Mesenchymal stem cell (in vitro differentiated cells and primary cell): ENCODE measurements at regions not wholly inside any gene's neighbourhood (a gene's known extent, or its start where the extent isn't known, plus 50 kb on each side); places are given as distances from the start of the nearest gene placed in this dataset.
A peak's percentile ranks its signal among the peaks of the same experiment; 100 is the strongest.

ENCODE experiments used
- DNase-seq: peaks from one replicate; pipeline ENCODE4 v3.0.0-alpha.2; 2013
- H2AFZ ChIP-seq: one replicate; pipeline ENCODE4 v1.6.1; 2013; ENCODE audit warnings: low read depth, mild to moderate bottlenecking, control low read depth, inconsistent platforms, low read length, moderate library complexity
- H2AK5ac ChIP-seq: 2 replicates; pipeline ENCODE4 v1.6.1; 2013; ENCODE audit warnings: low read length, moderate library complexity, mild to moderate bottlenecking, inconsistent platforms; ENCODE audit not compliant: severe bottlenecking
- H2BK120ac ChIP-seq: one replicate; pipeline ENCODE4 v1.6.1; 2013; ENCODE audit warnings: low read depth, mild to moderate bottlenecking, inconsistent platforms, low read length, moderate library complexity
- H2BK12ac ChIP-seq, 2 experiments: one replicate each; pipeline ENCODE4 v1.6.1; 2013; ENCODE audit warnings: inconsistent platforms in 2 of 2, low read length in 2 of 2, mild to moderate bottlenecking in 2 of 2, moderate library complexity in 2 of 2, control low read depth in 1 of 2
- H2BK15ac ChIP-seq: one replicate; pipeline ENCODE4 v1.6.1; 2013; ENCODE audit warnings: mild to moderate bottlenecking, low read depth, inconsistent platforms; ENCODE audit not compliant: poor library complexity, severe bottlenecking
- H2BK5ac ChIP-seq: 2 replicates; pipeline ENCODE4 v1.6.1; 2013; ENCODE audit warnings: low read depth, mild to moderate bottlenecking, low read length, control low read depth, inconsistent platforms; ENCODE audit not compliant: poor library complexity, severe bottlenecking
- H3K14ac ChIP-seq, 2 experiments: one replicate each; pipeline ENCODE4 v1.6.1; 2013; ENCODE audit warnings: inconsistent platforms in 2 of 2, low read length in 2 of 2, control low read depth in 1 of 2, mild to moderate bottlenecking in 1 of 2, moderate library complexity in 1 of 2
- H3K18ac ChIP-seq, 2 experiments: one replicate each; pipeline ENCODE4 v1.6.1; 2013; ENCODE audit warnings: inconsistent platforms in 2 of 2, low read length in 2 of 2, control low read depth in 1 of 2, low read depth in 1 of 2, mild to moderate bottlenecking in 1 of 2
- H3K23ac ChIP-seq, 2 experiments: one replicate each; pipeline ENCODE4 v1.6.1; 2013; ENCODE audit warnings: inconsistent platforms in 2 of 2, low read length in 2 of 2, mild to moderate bottlenecking in 2 of 2, moderate library complexity in 2 of 2, control low read depth in 1 of 2
- H3K27ac ChIP-seq: 2 replicates; pipeline ENCODE4 v1.5.1; 2013; ENCODE audit warnings: mild to moderate bottlenecking, moderate library complexity, low read length, control low read depth, inconsistent platforms; ENCODE audit not compliant: poor library complexity, severe bottlenecking
- H3K27me3 ChIP-seq, 2 experiments: 2 replicates each; pipeline versions ENCODE4 v1.6.1 to v1.7.0; 2013; ENCODE audit warnings: low read length in 2 of 2, mild to moderate bottlenecking in 2 of 2, moderate library complexity in 2 of 2, control low read depth in 1 of 2, inconsistent platforms in 1 of 2; ENCODE audit not compliant: control insufficient read depth in 1 of 2, insufficient read depth in 1 of 2
- H3K36me3 ChIP-seq, 2 experiments: 2 replicates each; pipeline versions ENCODE4 v1.6.1 to v1.7.0; 2013; ENCODE audit warnings: low read length in 2 of 2, control low read depth in 1 of 2, inconsistent platforms in 1 of 2, low read depth in 1 of 2, mild to moderate bottlenecking in 1 of 2; ENCODE audit not compliant: insufficient read depth in 2 of 2, control insufficient read depth in 1 of 2
- H3K4ac ChIP-seq, 2 experiments: one replicate each; pipeline ENCODE4 v1.6.1; 2013; ENCODE audit warnings: inconsistent platforms in 2 of 2, low read length in 2 of 2, mild to moderate bottlenecking in 2 of 2, moderate library complexity in 2 of 2, control low read depth in 1 of 2, low read depth in 1 of 2
- H3K4me1 ChIP-seq: 2 replicates; pipeline ENCODE4 v1.6.1; 2013; ENCODE audit warnings: low read depth, low read length, control low read depth; ENCODE audit not compliant: control insufficient read depth, insufficient read depth
- H3K4me2 ChIP-seq: 2 replicates; pipeline ENCODE4 v1.6.1; 2013; ENCODE audit warnings: low read length, mild to moderate bottlenecking, inconsistent platforms; ENCODE audit not compliant: poor library complexity, severe bottlenecking
- H3K4me3 ChIP-seq, 2 experiments: 2 replicates each; pipeline versions ENCODE4 v1.5.1 to v1.7.0; 2013; ENCODE audit warnings: low read length in 2 of 2, mild to moderate bottlenecking in 2 of 2, control low read depth in 1 of 2, low read depth in 1 of 2; ENCODE audit not compliant: insufficient read depth in 1 of 2
- H3K79me1 ChIP-seq: replicated peaks from 2 replicates; pipeline ENCODE4 v1.6.1; 2013; ENCODE audit warnings: mild to moderate bottlenecking, control low read depth, low read length, inconsistent platforms; ENCODE audit not compliant: poor library complexity, severe bottlenecking
- H3K9ac ChIP-seq: 2 replicates; pipeline ENCODE4 v1.7.0; 2013; ENCODE audit warnings: mild to moderate bottlenecking, low read length, moderate library complexity
- H3K9me3 ChIP-seq: 2 replicates; pipeline ENCODE4 v1.7.0; 2013; ENCODE audit warnings: mild to moderate bottlenecking, low read length; ENCODE audit not compliant: control insufficient read depth
- H4K8ac ChIP-seq: one replicate; pipeline ENCODE4 v1.6.1; 2013; ENCODE audit warnings: inconsistent platforms, mild to moderate bottlenecking, low read length, moderate library complexity
- H4K91ac ChIP-seq: one replicate; pipeline ENCODE4 v1.6.1; 2013; ENCODE audit warnings: mild to moderate bottlenecking, low read length, inconsistent platforms
- WGBS: methylation state at CpG from one replicate; pipeline ENCODE4 v1.1.7; 2013; ENCODE audit warnings: mixed read lengths; 5-methylcytosine and 5-hydroxymethylcytosine counted together

DNA sequence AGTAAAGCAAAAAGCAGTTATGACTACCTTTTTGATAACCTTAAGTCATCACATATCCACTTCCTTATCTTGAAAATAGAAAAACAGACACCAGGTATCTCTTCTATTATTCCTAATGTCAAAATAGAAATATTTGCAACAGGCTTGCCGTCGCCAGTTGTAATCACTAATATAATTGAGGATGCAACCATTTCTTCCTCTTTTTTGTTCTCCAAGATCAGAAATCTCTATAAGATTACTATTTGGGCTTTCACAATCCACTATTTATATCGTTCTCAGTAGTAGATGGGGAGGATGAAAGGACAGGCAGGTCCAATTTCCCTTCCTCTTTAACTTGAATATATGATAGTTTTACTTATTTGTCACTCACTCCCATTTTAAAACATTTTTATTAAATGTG lies 130.2 kb upstream of the HMGA2 start:
- H3K36me3 ChIP-seq: no peaks in the 10 kb centered on the region
- H3K9ac ChIP-seq: no peak overlapping the region

GRCh38 chr12:65695113-65695865 lies 129.0 kb upstream of the HMGA2 start:
- peak overlapping the region; percentile 29 for H4K91ac ChIP-seq
- WGBS: 6% methylated on average over 3 of the region's 4 CpGs
- no peak overlapping the region for H2BK120ac ChIP-seq
- no peak overlapping the region for H2AFZ ChIP-seq
- peak overlapping the region; percentile 83 for H2BK5ac ChIP-seq
- H3K9ac ChIP-seq: no peak overlapping the region
- peak overlapping the region; percentile 98 for H3K27ac ChIP-seq
- no peak overlapping the region for H3K23ac ChIP-seq
- peak overlapping the region in 1 of 2 experiments; percentile 68 for H2BK12ac ChIP-seq
- no peak overlapping the region for H2BK15ac ChIP-seq
- H4K8ac ChIP-seq: no peak overlapping the region
- H3K14ac ChIP-seq: no peak overlapping the region
- no peak overlapping the region for H3K4me3 ChIP-seq
- peak; percentile 99 for DNase-seq
- no peaks in the 10 kb centered on the region for H3K79me1 ChIP-seq
- peak overlapping the region in 1 of 2 experiments; percentile 78 for H3K18ac ChIP-seq
- H2AK5ac ChIP-seq: peak overlapping the region; percentile 88
- H3K4me1 ChIP-seq: peaks cover 3% of the 10 kb centered on the region
- no peaks in the 10 kb centered on the region for H3K36me3 ChIP-seq
- H3K4ac ChIP-seq: peak overlapping the region in 1 of 2 experiments; percentile 71
- no peaks in the 10 kb centered on the region for H3K27me3 ChIP-seq
- H3K4me2 ChIP-seq: peak overlapping the region; percentile 61
- H3K9me3 ChIP-seq: no peaks in the 10 kb centered on the region

More for the DNA sequence above, 130.2 kb upstream of the HMGA2 start:
- Histone ChIP-seq H3K23ac (no peak overlapping the region), H3K27ac (no peak overlapping the region), H3K9me3 (no peaks in the 10 kb centered on the region), H3K4me2 (no peak overlapping the region), H3K4me3 (no peak overlapping the region), H3K14ac (no peak overlapping the region), H2BK12ac (no peak overlapping the region), H2AK5ac (no peak overlapping the region), H4K8ac (no peak overlapping the region), H3K4ac (no peak overlapping the region), H2BK15ac (no peak overlapping the region), H3K4me1 (peaks cover 3% of the 10 kb centered on the region), H3K79me1 (no peaks in the 10 kb centered on the region), H2AFZ (no peak overlapping the region), H3K18ac (no peak overlapping the region), H4K91ac (no peak overlapping the region), H3K27me3 (no peaks in the 10 kb centered on the region), H2BK5ac (no peak overlapping the region), H2BK120ac (no peak overlapping the region)
- no peak for DNase-seq
- WGBS: 93% methylated on average over 2 of the region's 3 CpGs

GRCh38 chr12:65696227-65696626 lies 128.1 kb upstream of the HMGA2 start:
- peak overlapping the region; percentile 6 for H2AK5ac ChIP-seq
- peaks cover 3% of the 10 kb centered on the region for H3K4me1 ChIP-seq
- H3K4me3 ChIP-seq: no peak overlapping the region
- no peak overlapping the region for H3K9ac ChIP-seq
- H2BK15ac ChIP-seq: no peak overlapping the region
- H3K14ac ChIP-seq: no peak overlapping the region
- H4K91ac ChIP-seq: no peak overlapping the region
- H3K27me3 ChIP-seq: no peaks in the 10 kb centered on the region
- H3K18ac ChIP-seq: no peak overlapping the region
- H2AFZ ChIP-seq: no peak overlapping the region
- no peaks in the 10 kb centered on the region for H3K36me3 ChIP-seq
- no peak overlapping the region for H2BK12ac ChIP-seq
- no peak overlapping the region for H3K4me2 ChIP-seq
- H3K79me1 ChIP-seq: no peaks in the 10 kb centered on the region
- no peak overlapping the region for H2BK5ac ChIP-seq
- DNase-seq: peak; percentile 47
- H3K4ac ChIP-seq: no peak overlapping the region
- no peak overlapping the region for H3K23ac ChIP-seq
- H3K27ac ChIP-seq: peak overlapping the region; percentile 98
- no peaks in the 10 kb centered on the region for H3K9me3 ChIP-seq
- H2BK120ac ChIP-seq: no peak overlapping the region
- no peak overlapping the region for H4K8ac ChIP-seq

DNA sequence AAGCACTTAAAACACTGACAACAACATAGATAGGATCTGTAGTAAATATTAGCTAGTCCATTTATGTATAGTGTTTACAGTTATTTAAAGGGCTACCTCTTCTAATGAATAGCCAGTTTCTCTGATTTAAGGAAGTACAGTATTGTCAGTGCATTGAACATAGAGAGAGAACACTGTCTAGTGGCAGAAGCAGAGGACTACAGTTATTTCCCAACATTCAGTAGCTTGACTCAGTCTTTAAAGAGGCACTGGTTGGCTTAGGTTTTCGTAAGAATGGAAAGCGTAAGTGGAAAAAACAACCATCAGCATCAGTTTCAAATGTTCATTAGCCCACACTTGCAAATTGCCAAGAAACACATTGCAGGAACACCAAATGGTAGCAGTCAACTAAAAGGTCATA lies 125.0 kb upstream of the HMGA2 start:
- Histone ChIP-seq H3K79me1 (no peaks in the 10 kb centered on the region), H2BK120ac (no peak overlapping the region), H4K91ac (no peak overlapping the region), H3K4me3 (no peak overlapping the region), H3K27ac (no peak overlapping the region), H3K4me1 (peaks cover 3% of the 10 kb centered on the region), H2BK15ac (no peak overlapping the region), H3K9ac (peak overlapping the region; percentile 57), H2BK12ac (no peak overlapping the region), H4K8ac (no peak overlapping the region), H3K36me3 (no peaks in the 10 kb centered on the region), H2AK5ac (no peak overlapping the region), H3K9me3 (peaks cover 4% of the 10 kb centered on the region), H3K4me2 (no peak overlapping the region), H2AFZ (no peak overlapping the region), H3K18ac (no peak overlapping the region), H3K14ac (no peak overlapping the region), H3K23ac (no peak overlapping the region), H2BK5ac (no peak overlapping the region), H3K4ac (no peak overlapping the region), H3K27me3 (no peaks in the 10 kb centered on the region)
- peak; percentile 84 for DNase-seq
- WGBS: 95% methylated on average over 2 of the region's 2 CpGs
